NCI-H1694 treated with DMSO at 0.1 percent for 48 hours (cell line): ENCODE measurements at regions not wholly inside any gene's neighbourhood (a gene's known extent, or its start where the extent isn't known, plus 50 kb on each side); places are given as distances from the start of the nearest gene placed in this dataset.
"Not testable (repeated sequence)": the region's sequence is repeated elsewhere in the genome, so short reads cannot be mapped to it uniquely, and the experiment has no call there.

Experiments
- DNase-seq: peaks from one replicate; lab custom pipeline; 2025; lab: John Stamatoyannopoulos, UW

DNA sequence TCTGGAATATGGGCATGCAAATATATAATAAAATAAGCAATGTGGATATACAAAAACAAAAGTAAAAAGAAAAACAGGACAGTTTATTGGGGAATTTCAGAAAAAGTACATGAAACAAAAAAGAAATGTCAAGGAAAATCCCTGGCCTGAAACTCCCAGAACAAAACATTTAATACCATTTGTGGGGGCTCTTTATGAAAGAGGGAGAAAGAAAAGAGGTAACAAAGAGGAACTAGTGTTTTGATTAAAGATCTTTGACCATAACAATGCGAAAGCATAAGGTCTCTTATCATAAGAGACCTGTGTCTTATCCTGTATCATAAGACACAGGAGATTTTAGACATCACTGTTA is 88.6 kb upstream of the ARID1B start:
- DNase-seq, result no peak

DNA sequence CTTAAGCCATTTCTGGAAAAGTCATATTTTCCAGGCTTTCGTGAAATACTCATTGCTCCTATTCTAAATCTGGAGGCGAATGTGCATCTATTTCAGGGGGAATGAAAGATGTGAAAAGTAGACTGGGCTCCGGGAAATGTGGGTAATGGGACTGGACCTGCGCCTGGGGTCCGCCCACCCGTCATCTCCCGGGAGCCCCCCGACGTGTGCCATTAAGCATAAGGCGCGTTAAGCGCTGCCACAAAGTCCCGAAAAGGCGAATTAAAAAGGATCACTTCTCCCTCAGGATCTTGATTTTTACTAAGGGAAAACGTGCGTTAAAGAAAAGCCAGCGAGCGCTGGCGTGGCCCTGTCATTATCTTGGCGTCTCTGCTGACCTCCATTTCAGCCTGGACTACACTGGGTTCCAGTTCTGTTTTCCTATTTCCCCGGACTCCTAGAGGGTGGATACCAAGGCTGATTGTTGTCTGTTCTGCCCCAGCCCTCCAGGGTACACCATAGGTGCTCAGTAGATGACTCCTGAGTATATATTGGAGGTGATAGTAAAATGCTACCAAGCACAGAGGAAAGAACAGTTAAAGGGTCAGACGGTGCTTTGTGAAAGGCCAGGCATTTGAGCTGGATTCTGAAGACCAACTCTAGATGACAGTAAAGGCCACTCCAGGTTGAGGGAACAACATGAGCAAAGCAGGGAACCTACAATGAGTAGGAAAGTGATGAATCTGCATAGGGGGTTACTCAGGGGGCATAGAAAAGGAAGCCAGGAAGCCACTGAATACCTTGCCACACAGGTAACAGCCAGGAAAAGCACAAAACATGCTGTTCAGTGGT is 89.2 kb upstream of the ARID1B start:
- DNase-seq, result no peak

DNA sequence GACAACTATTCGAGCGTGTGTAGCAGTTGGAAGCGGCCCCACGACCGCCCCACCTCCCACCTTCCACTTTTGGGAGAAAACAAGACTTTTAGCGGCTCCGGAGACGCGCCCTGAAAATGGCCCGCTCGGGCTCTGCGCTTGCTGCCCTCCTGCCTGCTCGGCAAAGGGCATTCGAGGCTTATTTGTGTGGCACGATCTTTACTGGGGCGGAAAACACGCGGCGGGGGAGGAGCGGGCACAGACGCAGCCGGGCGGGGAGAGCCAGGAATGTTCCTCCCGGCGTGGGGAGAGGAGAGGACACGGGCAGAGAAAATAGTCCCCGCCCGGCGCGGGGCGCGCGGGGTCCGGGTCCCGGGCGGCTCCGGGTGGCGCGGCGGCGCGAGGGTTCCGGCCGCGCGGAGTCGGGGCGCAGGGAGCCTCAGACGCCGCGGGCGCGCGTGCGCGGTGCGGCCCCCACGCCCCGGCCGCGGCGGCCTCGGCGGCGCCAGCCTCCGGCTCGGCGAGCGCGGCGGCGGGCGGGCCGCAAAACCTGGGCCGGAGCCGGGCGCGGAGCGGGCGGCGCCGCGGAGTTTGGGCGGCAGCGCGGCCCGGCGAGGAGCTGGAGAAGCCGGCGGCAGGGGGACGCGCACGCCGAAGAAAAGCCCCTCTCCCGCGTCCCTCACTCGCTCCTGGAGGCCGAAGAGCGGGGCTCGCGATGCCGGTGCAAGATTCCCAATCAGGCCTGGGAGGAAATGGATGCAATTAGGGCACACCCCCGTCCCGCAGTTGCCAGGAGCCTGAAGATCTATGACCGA is 90.0 kb upstream of the ARID1B start:
- peak; percentile 44 for DNase-seq

GRCh38 chr6:156686301-156686994 is 90.7 kb upstream of the ARID1B start:
- DNase-seq, result peak; percentile 88

GRCh38 chr6:156685823-156686222 is 91.4 kb upstream of the ARID1B start:
- no peak for DNase-seq

GRCh38 chr6:156683821-156684220 is 93.4 kb upstream of the ARID1B start:
- no peak for DNase-seq

GRCh38 chr6:156676721-156677120 is 100.5 kb upstream of the ARID1B start:
- no peak for DNase-seq

DNA sequence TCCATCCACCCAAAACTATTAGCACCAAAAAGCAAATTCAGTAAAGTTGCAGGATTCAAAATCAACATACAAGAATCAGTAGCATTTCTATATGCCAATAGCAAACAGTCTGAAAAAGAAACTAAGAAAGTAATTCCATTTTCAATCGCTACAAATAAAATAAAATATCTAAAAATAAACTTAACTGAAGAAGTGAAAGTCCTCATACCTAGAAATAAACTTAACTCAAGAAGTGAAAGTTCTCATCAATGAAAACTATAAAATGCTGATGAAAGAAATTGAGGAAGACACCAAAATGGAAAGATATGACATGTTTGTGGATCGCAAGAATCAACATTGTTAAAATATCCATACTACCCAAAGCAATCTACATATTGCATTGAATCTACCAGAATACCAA is 103.0 kb upstream of the ARID1B start:
- DNase-seq, result no peak

DNA sequence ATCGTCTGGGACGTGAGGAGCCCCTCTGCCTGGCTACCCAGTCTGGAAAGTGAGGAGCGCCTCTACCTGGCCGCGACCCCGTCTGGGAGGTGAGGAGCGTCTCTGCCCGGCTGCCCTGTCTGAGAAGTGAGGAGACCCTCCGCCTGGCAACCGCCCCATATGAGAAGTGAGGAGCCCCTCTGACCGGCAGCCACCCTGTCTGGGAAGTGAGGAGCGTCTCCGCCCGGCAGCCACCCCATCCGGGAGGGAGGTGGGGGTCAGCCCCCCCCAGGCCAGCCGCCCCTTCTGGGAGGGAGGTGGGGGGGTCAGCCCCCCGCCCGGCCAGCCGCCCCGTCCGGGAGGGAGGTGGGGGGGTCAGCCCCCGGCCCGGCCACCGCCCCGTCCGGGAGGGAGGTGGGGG is 107.1 kb upstream of the ARID1B start:
- DNase-seq, result not testable (repeated sequence)

- no peak for DNase-seq
Measured at GRCh38 chr6:156662025-156662445, 115.1 kb upstream of the ARID1B start.

DNA sequence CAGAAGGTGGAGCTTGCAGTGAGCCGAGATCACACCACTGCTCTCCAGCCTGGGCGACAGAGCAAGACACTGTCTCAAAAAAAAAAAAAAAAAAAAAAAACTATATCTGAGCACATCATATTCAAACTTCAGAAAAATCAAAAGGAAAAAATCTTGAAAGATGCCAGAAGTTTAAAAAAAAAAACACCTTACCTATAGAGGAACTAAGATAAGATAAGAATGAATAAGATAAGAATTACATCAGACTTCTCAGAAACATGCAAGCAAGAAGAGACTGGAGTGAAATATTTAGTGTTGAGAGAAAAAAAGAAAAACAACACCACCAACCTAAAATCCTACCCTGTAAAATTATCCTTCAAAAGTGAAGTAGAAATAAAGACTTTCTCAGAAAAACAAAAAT is 116.8 kb upstream of the ARID1B start:
- DNase-seq, result no peak

- DNase-seq, result no peak
Measured at GRCh38 chr6:156659822-156660198, 117.4 kb upstream of the ARID1B start.

GRCh38 chr6:156658966-156659821 is 118.0 kb upstream of the ARID1B start:
- DNase-seq, result no peak

- DNase-seq, result no peak
Measured at GRCh38 chr6:156658186-156658965, 118.8 kb upstream of the ARID1B start.

- DNase-seq, result no peak
Measured at GRCh38 chr6:156657296-156657695, 119.9 kb upstream of the ARID1B start.

GRCh38 chr6:156654919-156655918 is 122.0 kb upstream of the ARID1B start:
- DNase-seq, result no peak

DNA sequence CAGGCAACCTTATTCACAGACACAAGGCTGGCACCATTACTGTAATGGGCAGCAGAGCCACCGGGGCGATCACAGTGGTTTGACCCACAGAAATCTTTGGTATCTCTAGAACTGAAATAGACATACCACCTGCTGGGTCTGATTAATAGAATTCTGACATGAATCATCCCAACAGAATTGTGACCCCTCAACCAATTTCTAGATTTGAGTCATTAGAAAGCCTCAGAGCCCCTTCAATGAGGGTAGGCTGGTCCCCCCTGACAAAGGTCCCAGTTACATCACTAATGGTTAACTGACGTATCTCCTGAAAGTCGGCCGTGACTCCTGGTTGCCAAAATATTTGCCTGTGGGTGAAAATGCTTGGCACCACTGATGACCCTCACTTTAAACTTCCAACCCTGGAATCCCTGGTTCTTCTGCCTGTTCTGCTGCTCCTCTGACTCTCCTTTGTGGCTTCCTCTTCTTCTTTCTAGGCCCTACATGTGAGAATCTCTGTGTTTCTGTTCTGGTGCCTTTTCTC is 124.9 kb upstream of the ARID1B start:
- no peak for DNase-seq

GRCh38 chr6:156651486-156651885 is 125.7 kb upstream of the ARID1B start:
- DNase-seq, result no peak

DNA sequence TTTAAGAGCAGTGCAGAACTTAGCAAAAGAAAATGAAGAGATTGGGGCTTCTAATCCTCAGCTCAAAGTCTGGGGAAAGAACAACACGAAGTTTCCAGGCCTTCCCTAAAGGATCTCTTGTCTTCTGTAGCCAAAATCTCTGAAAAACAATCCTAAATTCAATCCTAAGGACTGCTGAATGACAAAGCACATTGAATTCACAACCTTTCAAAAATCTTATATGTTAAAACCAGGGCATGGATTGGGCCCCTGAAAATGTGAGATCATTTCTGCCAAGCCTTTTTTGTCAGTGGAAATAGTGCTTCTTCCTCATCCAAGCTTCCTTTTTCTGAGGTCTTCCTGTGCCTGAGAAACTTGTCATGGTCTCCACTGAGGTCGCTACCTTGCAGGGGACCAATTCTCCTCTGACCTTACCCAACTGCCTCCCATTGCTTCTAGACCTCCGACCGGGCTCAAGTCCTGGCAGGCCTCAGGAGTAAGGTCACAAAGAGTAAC is 126.2 kb upstream of the ARID1B start:
- no peak for DNase-seq
